ENCODE measurements at regions not wholly inside any gene's neighbourhood (a gene's known extent, or its start where the extent isn't known, plus 50 kb on each side); places are given as distances from the start of the nearest gene placed in this dataset.
A peak's percentile ranks its signal among the peaks of the same experiment; 100 is the strongest.

GRCh38 chr11:19577976-19578619, 134.5 kb upstream of the NAV2 start:
- Histone ChIP-seq H3K36me3 (no peaks in the 10 kb centered on the region), H3K27ac (peak overlapping the region; percentile 84 to 88), H3K27me3 (no peaks in the 10 kb centered on the region), H3K4me1 (peaks cover 4 to 69% (median 48%) of the 10 kb centered on the region in 4 donors), H3K4me3 (peak overlapping the region in 1 of 2 donors; percentile 15), H3K9me3 (no peaks in the 10 kb centered on the region)
- DNase-seq, result peak; percentile 69 to 79
- intact Hi-C loops (cut with DNase I; ENCODE audit: low total_unique reads), result no loop called here
- peak in 1 of 2 experiments; percentile 16 for TF ChIP-seq CTCF (IDR thresholded peaks at IDR 0.05)

GRCh38 chr11:19577391-19577975, 135.2 kb upstream of the NAV2 start:
- Histone ChIP-seq H3K4me1 (peaks cover 4 to 69% (median 48%) of the 10 kb centered on the region in 4 donors), H3K27ac (peak overlapping the region; percentile 84 to 88), H3K4me3 (peak overlapping the region in 1 of 2 donors; percentile 15), H3K36me3 (no peaks in the 10 kb centered on the region), H3K9me3 (no peaks in the 10 kb centered on the region), H3K27me3 (no peaks in the 10 kb centered on the region)
- intact Hi-C loops (cut with DNase I; ENCODE audit: low total_unique reads), result no loop called here
- DNase-seq, result no peak
- TF ChIP-seq CTCF (IDR thresholded peaks at IDR 0.05), result no peak

GRCh38 chr11:19576903-19577302, 135.7 kb upstream of the NAV2 start:
- H3K4me1 ChIP-seq, result peaks cover 4 to 69% (median 48%) of the 10 kb centered on the region in 4 donors
- intact Hi-C loops (cut with DNase I; ENCODE audit: low total_unique reads), result no loop called here

GRCh38 chr11:19576054-19576453, 136.6 kb upstream of the NAV2 start:
- H3K36me3 ChIP-seq, result no peaks in the 10 kb centered on the region
- intact Hi-C loops (cut with DNase I; ENCODE audit: low total_unique reads), result no loop called here
- H3K4me3 ChIP-seq, result no peak overlapping the region
- no peak for DNase-seq
- H3K4me1 ChIP-seq, result peaks cover 4 to 69% (median 48%) of the 10 kb centered on the region in 4 donors
- no peaks in the 10 kb centered on the region for H3K27me3 ChIP-seq
- H3K27ac ChIP-seq, result peak overlapping the region; percentile 84 to 88
- no peak for TF ChIP-seq CTCF (IDR thresholded peaks at IDR 0.05)
- no peaks in the 10 kb centered on the region for H3K9me3 ChIP-seq

More at GRCh38 chr11:19576903-19577302, 135.7 kb upstream of the NAV2 start:
- Histone ChIP-seq H3K36me3 (no peaks in the 10 kb centered on the region), H3K9me3 (no peaks in the 10 kb centered on the region), H3K27ac (peak overlapping the region; percentile 84 to 88), H3K27me3 (no peaks in the 10 kb centered on the region), H3K4me3 (no peak overlapping the region)
- no peak for TF ChIP-seq CTCF (IDR thresholded peaks at IDR 0.05)
- no peak for DNase-seq

GRCh38 chr11:19574916-19575315, 137.7 kb upstream of the NAV2 start:
- Histone ChIP-seq H3K27ac (peak overlapping the region; percentile 84 to 88), H3K9me3 (no peaks in the 10 kb centered on the region), H3K36me3 (no peaks in the 10 kb centered on the region), H3K4me1 (peaks cover 4 to 59% (median 44%) of the 10 kb centered on the region in 4 donors), H3K4me3 (no peak overlapping the region), H3K27me3 (no peaks in the 10 kb centered on the region)
- intact Hi-C loops (cut with DNase I; ENCODE audit: low total_unique reads), result no loop called here
- no peak for DNase-seq
- TF ChIP-seq CTCF (IDR thresholded peaks at IDR 0.05), result no peak

Data from tibial artery (tissue), 4 donors.